SU-DHL-6 (cell line): ENCODE measurements at regions not wholly inside any gene's neighbourhood (a gene's known extent, or its start where the extent isn't known, plus 50 kb on each side); places are given as distances from the start of the nearest gene placed in this dataset.
"Not testable (repeated sequence)": the region's sequence is repeated elsewhere in the genome, so short reads cannot be mapped to it uniquely, and the experiment has no call there.

Experiments
- H2AFZ ChIP-seq: fragments of 200-600 bp; sonication (generic); 2 replicates; pipeline ENCODE4 v1.6.1; 2014; ENCODE audit warnings: low read depth, mild to moderate bottlenecking, moderate library complexity, mixed read lengths, antibody characterized with exemption, low read length; ENCODE audit not compliant: severe bottlenecking
- H3F3A ChIP-seq: fragments of 200-600 bp; shearing (Covaris generic); 2 replicates; pipeline ENCODE4 v1.6.0; 2016; ENCODE audit warnings: antibody characterized with exemption, mild to moderate bottlenecking; ENCODE audit not compliant: insufficient read depth
- H3K27ac ChIP-seq: fragments of 200-600 bp; sonication (generic); 2 replicates; pipeline ENCODE4 v1.5.1; 2016; ENCODE audit warnings: low read depth, mild to moderate bottlenecking, low read length, moderate library complexity, mixed read lengths
- H3K27me3 ChIP-seq: fragments of 200-600 bp; sonication (generic), shearing (Covaris generic); 2 replicates; pipeline ENCODE4 v1.6.0; 2014; ENCODE audit warnings: mild to moderate bottlenecking, low read length
- H3K36me3 ChIP-seq: fragments of 200-600 bp; sonication (generic); 2 replicates; pipeline ENCODE4 v1.6.1; 2014; ENCODE audit warnings: mild to moderate bottlenecking, low read length, mixed read lengths
- H3K4me2 ChIP-seq: fragments of 300-600, 200-600 bp; shearing (Covaris generic), sonication (generic); 2 replicates; pipeline ENCODE4 v1.6.0; 2014; ENCODE audit warnings: low read length, low read depth, mild to moderate bottlenecking; ENCODE audit not compliant: poor library complexity, severe bottlenecking
- H3K4me3 ChIP-seq: fragments of 200-600 bp; sonication (generic); 2 replicates; pipeline ENCODE4 v1.5.1; 2014; ENCODE audit warnings: antibody characterized with exemption, low read length, mild to moderate bottlenecking, mixed read lengths; ENCODE audit not compliant: insufficient read depth, poor library complexity, severe bottlenecking
- H3K79me2 ChIP-seq: fragments of 200-600 bp; sonication (generic); 2 replicates; pipeline ENCODE4 v1.6.1; 2014; ENCODE audit warnings: mild to moderate bottlenecking, low read length, moderate library complexity; ENCODE audit not compliant: insufficient read depth
- H3K9ac ChIP-seq: fragments of 200-600 bp; sonication (generic); 2 replicates; pipeline ENCODE4 v1.7.0; 2014; ENCODE audit warnings: mild to moderate bottlenecking, low read length
- H3K9me2 ChIP-seq: fragments of 200-600 bp; sonication (generic); replicated peaks from 2 replicates; pipeline ENCODE4 v1.6.1; 2014; ENCODE audit warnings: low read length; ENCODE audit not compliant: insufficient read depth
- H3K9me3 ChIP-seq: fragments of 200-600 bp; sonication (generic); 2 replicates; pipeline ENCODE4 v1.6.1; 2014; ENCODE audit warnings: low read length, mixed read lengths; ENCODE audit not compliant: insufficient read depth
- H4K20me1 ChIP-seq: fragments of 200-600 bp; sonication (generic); 2 replicates; pipeline ENCODE4 v1.6.1; 2014; ENCODE audit warnings: low read depth, mild to moderate bottlenecking, antibody characterized with exemption, low read length, moderate library complexity, mixed read lengths
- EZH2phosphoT487 ChIP-seq: fragments of 200-600 bp; sonication (generic), shearing (Covaris generic); conservative IDR thresholded peaks from 2 replicates; pipeline ENCODE4 v1.6.1; 2018; ENCODE audit warnings: mild to moderate bottlenecking, antibody characterized with exemption, low read length, moderate library complexity, mixed read lengths
- TF ChIP-seq, protein P1 (sequence below): fragments of 200-600 bp; sonication (generic); IDR thresholded peaks from one replicate; pipeline ENCODE4 v1.5.1; 2017; ENCODE audit warnings: antibody characterized with exemption, mild to moderate bottlenecking, low read length, moderate library complexity; ENCODE audit not compliant: insufficient read depth, poor library complexity, severe bottlenecking

DNA sequence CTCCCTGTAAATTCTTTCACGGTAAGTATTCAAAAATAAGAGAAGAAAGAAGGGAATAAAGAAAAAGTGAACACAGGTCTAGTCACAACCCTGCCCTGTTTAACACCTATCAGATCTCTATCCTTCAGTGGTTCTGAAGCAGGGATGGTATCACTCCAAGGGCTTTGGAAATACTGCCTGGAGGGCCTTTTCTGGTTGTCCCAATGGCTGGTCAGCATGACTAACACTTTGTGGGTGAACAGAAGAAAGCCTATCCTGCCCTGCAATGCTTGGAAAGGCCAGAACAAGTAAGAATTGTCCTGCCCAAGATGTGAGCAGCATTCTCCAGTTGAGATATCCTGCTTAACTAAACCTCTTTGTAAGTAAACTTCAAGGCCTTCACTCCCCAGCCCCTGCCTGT, 124.9 kb downstream of the TMEM167A start:
- Histone ChIP-seq H3F3A (no peaks in the 10 kb centered on the region), H3K9ac (no peak overlapping the region), H3K27ac (no peak overlapping the region), H3K4me2 (no peak overlapping the region), H3K36me3 (no peaks in the 10 kb centered on the region), H2AFZ (no peak overlapping the region), H3K9me2 (no peaks in the 10 kb centered on the region), H3K79me2 (no peaks in the 10 kb centered on the region), H3K4me3 (no peak overlapping the region), H3K27me3 (no peaks in the 10 kb centered on the region), H4K20me1 (no peaks in the 10 kb centered on the region), H3K9me3 (no peaks in the 10 kb centered on the region)
- TF ChIP-seq, protein P1, sequence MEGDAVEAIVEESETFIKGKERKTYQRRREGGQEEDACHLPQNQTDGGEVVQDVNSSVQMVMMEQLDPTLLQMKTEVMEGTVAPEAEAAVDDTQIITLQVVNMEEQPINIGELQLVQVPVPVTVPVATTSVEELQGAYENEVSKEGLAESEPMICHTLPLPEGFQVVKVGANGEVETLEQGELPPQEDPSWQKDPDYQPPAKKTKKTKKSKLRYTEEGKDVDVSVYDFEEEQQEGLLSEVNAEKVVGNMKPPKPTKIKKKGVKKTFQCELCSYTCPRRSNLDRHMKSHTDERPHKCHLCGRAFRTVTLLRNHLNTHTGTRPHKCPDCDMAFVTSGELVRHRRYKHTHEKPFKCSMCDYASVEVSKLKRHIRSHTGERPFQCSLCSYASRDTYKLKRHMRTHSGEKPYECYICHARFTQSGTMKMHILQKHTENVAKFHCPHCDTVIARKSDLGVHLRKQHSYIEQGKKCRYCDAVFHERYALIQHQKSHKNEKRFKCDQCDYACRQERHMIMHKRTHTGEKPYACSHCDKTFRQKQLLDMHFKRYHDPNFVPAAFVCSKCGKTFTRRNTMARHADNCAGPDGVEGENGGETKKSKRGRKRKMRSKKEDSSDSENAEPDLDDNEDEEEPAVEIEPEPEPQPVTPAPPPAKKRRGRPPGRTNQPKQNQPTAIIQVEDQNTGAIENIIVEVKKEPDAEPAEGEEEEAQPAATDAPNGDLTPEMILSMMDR, result no peak
- no peak for TF ChIP-seq EZH2phosphoT487

DNA sequence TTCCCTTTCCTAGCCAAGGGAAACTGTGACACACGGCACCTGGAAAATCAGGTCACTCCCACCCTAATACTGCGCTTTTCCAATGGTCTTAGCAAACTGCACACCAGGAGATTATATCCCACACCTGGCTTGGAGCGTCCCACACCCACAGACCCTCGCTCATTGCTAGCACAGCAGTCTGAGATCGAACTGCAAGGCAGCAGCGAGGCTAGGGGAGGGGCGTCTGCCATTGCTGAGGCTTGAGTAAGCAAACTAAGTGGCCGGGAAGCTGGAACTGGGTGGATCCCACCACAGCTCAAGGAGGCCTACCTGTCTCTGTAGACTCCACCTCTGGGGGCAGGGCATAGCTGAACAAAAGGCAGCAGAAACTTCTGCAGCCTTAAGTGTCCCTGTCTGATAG, 132.9 kb downstream of the TMEM167A start:
- not testable (repeated sequence) for H3K4me2 ChIP-seq, H3K27me3 ChIP-seq, H2AFZ ChIP-seq

DNA sequence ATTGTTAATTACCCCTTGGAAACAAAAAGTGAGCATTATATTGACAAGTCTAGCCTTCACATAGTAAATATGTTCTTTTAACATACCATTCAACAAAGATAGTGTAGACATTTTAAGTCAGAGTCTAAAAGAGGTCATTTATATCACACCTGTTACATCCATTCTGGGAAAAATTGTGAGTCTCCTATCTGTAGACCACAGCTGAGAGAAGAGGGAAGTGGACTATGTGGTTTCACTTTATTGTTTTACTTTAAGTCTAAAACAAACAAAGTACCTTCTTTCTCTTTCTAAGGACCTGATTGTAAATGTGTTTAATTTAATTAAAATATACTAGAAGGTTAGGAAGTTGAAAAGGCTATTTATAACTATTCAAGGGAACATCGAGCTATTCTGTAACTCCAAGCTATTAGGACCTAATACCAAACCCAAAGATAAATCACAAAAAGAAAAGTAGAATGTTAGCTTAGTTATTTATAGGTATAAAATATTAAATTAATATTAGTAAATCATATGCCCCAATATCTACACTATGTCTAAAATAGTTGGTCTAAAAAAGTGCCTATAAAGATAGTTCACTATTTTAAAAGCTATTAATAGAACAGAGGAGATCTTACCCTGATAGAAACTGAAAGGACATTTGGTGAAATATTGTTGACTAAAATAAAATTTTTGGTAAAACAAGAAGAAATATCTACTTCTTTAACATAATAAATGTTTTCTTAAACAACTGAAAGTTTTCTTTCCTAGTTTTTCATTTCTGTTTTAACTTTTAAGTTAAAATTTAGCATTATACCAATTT, 134.9 kb downstream of the TMEM167A start:
- H3F3A ChIP-seq, result no peaks in the 10 kb centered on the region
- no peak overlapping the region for H3K4me2 ChIP-seq
- no peaks in the 10 kb centered on the region for H3K27me3 ChIP-seq
- TF ChIP-seq EZH2phosphoT487, result no peak
- TF ChIP-seq, protein P1, result no peak
- no peaks in the 10 kb centered on the region for H3K9me3 ChIP-seq
- H2AFZ ChIP-seq, result no peak overlapping the region
- no peaks in the 10 kb centered on the region for H3K79me2 ChIP-seq
- no peaks in the 10 kb centered on the region for H3K36me3 ChIP-seq
- H3K27ac ChIP-seq, result no peak overlapping the region
- 0 out of 2 replicates have a peak, but pooled peaks cover 3% of the 10 kb centered on the region for H3K9me2 ChIP-seq
- no peak overlapping the region for H3K4me3 ChIP-seq
- no peaks in the 10 kb centered on the region for H4K20me1 ChIP-seq
- no peak overlapping the region for H3K9ac ChIP-seq

More for the DNA sequence above, 132.9 kb downstream of the TMEM167A start:
- not testable (repeated sequence) for H3K27ac ChIP-seq, H3K36me3 ChIP-seq, H3K9ac ChIP-seq, H3K79me2 ChIP-seq, H4K20me1 ChIP-seq, H3K9me3 ChIP-seq, H3K4me3 ChIP-seq, H3K9me2 ChIP-seq, H3F3A ChIP-seq

DNA sequence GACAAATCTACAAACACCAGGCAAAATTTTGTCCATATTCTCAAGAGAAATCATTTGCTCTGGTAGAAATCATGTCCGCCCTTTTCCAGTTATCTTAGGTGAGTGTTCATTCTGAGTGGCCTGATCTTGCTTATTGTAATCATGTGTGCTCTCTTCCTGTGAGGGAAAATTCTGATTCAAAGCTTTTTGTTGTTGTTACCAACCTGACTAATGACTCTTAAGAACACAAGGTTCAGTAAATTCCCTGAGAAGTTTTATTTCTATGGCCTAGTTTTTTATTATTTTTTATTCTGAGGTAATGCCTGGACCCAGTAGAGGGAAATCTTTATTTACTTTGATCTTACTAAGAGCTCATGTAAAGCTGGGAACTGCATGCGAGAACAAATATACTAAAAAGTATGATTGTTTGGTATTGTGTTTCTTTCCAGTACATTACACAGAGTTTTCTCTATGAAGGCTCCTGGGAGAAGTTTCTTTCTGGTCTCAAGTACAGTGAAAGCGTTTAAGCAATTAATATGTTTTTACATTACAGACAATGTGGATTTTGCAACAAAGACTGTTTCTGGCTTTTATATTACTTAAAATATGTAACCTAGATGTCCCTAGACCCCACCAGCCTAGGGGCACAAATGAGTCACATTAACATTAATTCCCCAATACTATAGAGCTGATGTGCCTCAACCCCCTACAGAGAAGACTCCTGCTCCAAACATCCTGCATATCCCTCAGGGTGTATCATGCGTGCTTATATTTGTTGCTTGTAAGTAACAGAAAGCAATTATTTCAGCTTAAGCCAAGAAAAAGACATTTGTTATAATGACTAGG, 138.1 kb downstream of the TMEM167A start:
- Histone ChIP-seq H2AFZ (no peak overlapping the region), H3K79me2 (no peaks in the 10 kb centered on the region), H3F3A (no peaks in the 10 kb centered on the region), H3K27ac (no peak overlapping the region), H3K9me3 (no peaks in the 10 kb centered on the region), H3K4me3 (no peak overlapping the region), H3K36me3 (no peaks in the 10 kb centered on the region), H4K20me1 (no peaks in the 10 kb centered on the region), H3K4me2 (no peak overlapping the region), H3K9ac (no peak overlapping the region), H3K27me3 (no peaks in the 10 kb centered on the region), H3K9me2 (0 out of 2 replicates have a peak, but pooled peaks cover 3% of the 10 kb centered on the region)
- TF ChIP-seq, protein P1, result no peak

DNA sequence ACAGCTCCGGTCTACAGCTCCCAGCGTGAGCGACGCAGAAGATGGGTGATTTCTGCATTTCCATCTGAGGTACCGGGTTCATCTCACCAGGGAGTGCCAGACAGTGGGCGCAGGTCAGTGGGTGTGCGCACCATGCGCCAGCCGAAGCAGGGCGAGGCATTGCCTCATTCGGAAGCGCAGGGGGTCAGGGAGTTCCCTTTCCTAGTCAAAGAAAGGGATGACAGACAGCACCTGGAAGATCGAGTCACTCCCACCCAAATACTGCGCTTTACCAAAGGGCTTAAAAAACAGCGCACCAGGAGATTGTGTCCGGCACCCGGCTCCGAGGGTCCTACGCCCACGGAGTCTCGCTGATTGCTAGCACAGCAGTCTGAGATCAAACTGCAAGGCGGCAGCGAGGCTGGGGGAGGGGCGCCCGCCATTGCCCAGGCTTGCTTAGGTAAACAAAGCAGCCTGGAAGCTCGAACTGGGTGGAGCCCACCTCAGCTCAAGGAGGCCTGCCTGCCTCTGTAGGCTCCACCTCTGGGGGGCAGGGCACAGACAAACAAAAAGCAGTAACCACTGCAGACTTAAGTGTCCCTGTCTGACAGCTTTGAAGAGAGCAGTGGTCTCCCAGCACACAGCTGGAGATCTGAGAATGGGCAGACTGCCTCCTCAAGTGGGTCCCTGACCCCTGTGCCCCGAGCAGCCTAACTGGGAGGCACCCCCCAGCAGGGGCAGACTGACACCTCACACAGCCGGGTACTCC, 144.5 kb downstream of the TMEM167A start:
- not testable (repeated sequence) for H3K27me3 ChIP-seq, H3K4me3 ChIP-seq, H4K20me1 ChIP-seq, H2AFZ ChIP-seq, H3K4me2 ChIP-seq, H3K9me3 ChIP-seq, H3K9me2 ChIP-seq, H3K27ac ChIP-seq, H3K36me3 ChIP-seq, H3K79me2 ChIP-seq, H3K9ac ChIP-seq, H3F3A ChIP-seq
